Stimulated activated CD8-positive, alpha-beta memory T cell treated with anti-CD3 and anti-CD28 coated beads, Interleukin-7, amount 100 ng/mL, for 1 hour (primary cell): ENCODE measurements at regions not wholly inside any gene's neighbourhood (a gene's known extent, or its start where the extent isn't known, plus 50 kb on each side); places are given as distances from the start of the nearest gene placed in this dataset.

Experiments
- DNase-seq, 2 donors: peaks; one replicate each; pipeline ENCODE4 v3.0.0-alpha.2; 2020; ENCODE audit warnings: low read depth in 2 of 2

DNA sequence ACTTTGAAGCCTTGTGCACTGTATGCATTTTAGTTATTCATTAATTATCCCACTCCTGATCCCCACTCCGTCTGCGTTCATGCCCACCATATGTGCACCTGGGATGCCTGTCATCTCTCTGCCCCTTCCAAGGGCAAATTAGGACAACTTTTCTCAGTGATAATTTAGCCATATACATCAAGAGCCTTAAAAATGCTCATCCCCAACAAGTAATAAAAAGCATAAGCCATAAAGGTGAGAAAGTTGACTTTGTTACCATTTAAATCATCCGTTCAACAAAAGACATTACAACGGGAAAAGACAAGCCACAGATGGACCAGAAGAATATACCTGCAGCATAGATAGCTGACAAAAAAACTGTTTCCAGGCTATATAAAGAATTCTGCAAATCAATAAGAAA, 131.4 kb upstream of the LINGO1 start:
- DNase-seq, result no peak

DNA sequence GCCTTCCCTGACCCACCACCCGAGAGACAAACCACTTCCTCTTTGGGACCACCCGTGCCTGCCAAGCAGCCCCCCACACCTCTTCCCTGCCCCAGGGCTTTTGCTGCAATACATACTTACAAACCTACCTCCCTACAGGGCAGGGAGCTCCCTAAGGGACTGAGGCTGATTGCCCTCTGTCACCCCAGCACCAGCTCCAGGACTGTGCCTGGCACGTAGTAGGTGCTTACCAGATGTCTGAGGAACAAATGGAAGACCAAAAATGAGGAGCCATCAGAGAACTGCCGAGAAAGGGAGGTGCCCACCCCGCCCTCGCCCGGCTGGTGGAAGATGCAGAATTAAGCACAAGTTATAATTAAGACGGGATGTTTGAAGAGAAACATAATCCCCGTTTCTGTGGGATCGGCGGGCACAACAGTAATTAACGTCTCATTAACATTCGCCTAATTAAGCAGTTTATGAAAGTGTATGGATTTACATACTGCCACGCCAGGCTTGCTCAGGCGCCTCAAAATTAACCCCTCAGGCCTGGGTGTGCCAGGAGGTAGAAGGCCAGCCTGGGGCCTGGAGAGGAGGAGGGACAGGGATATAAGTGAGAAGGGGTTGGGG, 130.1 kb upstream of the LINGO1 start:
- no peak for DNase-seq

DNA sequence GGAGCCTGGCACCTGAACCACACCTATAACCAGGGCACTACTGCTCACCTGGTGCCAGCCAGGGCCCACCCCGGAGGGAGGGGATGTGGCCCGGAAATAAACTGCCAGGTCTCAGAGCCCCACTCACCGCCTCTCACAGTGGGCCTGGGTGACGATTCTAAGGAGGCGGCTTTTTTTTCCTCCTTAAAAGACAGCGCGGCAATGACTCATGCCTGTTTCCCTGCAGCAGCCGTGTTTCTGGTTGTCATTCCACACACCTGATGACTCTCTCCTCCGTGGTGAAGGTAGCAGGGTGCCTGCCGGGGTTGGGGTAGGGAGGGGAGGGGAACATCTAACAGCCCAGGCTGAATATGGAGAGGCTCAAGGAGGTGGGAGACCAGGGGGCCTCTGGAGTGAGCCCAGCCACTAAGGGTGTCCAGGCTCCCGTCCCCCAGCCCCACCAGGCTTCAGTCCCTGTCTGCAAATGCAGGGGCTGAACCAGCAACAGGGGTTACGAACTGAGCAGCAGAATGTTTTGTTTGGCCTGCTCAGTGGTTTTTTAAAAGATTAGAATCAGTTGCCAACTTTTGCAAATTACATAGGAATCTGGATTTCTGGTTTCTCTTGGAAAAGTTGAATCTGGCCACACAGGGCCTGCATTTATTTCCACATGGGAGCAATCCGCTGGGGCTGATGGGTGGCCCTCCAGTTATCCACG, 127.3 kb upstream of the LINGO1 start:
- no peak for DNase-seq

DNA sequence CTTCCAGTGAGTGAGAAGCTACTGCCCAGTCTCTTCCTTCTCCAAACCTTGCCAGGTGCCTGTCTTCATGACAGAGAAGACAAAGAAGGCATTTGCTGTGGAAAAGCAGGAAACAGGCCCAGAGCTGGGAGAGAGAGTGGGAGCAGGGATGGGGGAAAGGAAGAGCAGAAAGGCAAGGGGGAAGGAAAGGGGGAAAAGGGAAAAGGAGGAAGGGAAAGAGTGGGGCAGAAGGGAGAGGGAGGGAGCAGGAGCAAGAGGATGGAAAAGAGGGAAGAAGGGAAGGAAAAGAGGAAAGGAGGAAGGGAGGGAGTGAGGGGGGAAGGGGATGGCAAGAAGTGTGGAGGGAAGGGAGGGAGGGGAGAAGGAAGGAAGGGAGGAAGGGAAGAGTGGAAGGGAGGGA, 121.2 kb upstream of the LINGO1 start:
- DNase-seq, result no peak

DNA sequence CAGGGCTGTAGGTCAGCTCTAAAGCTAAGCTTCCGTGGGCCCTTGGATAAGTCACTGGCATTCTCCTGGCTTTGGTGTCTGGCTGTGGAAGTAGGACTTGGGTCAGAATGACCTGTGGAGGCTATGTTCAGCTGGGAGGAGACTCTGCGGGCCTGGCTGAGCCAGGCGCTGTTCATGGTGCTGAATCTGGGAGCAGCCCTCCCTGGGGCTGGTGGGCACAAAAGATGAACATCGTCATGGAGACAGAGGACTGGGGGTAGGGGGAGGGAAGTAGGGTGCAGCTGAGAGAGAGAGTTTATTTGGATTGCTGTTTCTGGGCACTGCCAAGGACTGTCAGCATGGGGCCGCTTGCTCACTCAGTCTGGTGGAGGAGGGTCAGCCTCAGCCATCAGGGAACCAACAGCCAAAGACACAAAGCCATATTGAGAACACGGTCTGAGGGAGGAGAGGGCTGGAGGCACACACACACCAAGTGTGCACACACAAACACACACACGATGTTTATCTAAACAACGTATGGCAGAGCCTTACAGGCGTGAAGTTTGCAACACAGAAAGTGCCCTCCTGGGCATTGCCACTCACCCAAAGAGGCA, 120.7 kb upstream of the LINGO1 start:
- DNase-seq, result no peak

DNA sequence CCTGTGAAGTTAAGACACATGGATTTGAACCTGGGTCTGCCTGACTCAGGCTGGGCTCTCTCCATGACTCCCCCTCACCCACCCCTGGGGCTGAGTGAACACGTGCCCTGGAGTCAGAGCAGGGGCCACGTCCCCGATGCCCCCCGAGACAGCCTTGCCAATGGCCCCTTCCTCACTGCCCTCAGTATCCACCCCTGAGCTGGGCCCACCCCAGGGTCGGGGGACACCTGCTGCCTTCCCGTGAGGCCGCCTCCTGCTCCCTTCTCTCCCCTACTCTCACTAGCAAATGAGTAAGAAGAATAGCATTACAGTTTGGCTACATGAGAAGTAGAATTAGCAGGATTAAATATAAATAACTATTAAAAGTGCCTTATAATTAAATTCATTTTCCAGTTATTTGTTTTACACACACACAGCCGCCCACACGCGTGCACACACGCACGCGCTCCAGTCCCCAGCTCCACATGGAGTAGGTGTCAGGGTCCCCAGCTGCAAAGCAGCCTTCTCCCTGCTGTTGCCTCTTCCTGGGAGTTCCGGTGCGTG, 117.4 kb upstream of the LINGO1 start:
- DNase-seq, result no peak

DNA sequence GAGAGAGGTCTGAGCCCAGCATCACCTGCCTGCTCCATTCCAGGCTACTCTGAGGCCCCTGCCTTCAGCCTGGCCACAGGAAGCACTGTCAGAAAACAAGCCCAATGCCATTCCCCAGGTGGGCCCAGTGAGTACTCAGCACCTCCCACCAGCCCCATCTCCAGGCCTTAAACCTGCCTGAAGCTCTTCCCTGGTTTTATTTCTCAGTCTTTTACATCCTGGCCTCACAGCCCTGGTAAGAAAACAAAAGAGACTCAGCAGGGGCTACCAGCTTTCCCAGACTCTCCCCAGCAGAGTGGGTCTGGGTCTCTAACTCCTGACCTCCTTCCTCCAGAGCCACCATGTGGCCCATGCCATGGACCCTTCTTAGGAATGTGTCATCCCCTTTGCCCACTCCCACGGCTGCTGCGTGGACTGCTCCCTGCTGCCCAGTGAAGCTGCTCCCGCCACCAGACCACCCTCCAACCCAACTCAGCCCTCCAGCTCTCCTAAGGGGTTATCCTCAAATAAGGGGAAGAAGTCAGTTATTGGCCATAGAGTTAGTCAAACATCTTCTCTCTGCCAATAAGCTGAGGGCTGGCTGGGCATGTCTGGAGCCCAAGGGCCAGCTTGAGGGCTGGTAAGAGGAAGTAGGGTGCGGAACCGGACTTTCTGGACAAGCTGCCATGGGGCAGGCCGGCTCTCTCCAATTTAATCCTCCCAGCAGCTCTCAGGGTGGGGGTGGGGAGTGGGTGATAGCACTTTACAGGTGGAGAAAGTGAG, 116.7 kb upstream of the LINGO1 start:
- no peak for DNase-seq

DNA sequence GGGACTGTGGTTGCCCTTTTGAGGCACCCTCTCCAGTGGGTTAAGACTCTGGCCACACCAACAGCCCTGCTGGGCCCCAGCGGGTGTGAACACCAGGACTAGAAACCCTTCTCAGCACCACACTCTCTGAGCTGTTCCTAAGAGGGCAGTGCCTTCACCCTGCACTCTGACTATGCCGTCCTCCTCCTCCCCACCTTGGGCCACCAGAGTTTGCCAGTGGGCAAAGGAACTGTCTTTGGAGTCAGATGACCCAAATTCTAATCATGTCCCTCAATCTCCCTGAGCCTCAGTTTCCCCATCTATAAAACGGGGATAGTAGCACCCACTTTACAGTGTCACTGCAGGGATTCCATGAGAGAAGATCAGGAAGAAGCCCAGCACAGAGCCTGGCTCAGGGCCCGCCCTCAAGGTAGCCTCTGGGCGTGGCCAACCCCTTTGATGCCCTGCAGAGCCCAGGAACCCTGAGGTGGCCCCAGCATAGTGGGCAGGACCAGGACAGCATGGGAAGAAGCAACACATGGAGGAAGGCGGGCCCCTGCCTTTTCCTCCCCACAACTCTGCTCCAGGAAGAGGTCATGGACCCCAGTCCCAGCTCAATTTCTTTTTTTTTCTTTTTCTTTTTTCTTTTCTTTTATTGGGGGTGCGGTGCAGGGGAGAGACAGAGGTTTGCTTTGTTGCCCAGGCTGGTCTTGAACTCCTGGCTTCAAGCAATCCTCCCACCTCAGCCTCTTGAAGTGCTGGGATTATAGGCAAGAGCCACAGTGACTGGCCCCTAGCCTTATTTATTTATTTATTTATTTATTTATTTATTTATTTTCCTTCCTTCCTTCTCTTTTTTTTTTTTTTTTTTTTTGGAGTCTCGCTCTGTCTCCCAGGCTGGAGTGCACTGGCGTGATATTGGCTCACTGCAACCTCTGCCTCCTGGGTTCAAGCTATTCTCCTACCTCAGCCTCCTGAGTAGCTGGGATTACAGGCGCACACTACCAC, 115.7 kb upstream of the LINGO1 start:
- DNase-seq, result no peak

DNA sequence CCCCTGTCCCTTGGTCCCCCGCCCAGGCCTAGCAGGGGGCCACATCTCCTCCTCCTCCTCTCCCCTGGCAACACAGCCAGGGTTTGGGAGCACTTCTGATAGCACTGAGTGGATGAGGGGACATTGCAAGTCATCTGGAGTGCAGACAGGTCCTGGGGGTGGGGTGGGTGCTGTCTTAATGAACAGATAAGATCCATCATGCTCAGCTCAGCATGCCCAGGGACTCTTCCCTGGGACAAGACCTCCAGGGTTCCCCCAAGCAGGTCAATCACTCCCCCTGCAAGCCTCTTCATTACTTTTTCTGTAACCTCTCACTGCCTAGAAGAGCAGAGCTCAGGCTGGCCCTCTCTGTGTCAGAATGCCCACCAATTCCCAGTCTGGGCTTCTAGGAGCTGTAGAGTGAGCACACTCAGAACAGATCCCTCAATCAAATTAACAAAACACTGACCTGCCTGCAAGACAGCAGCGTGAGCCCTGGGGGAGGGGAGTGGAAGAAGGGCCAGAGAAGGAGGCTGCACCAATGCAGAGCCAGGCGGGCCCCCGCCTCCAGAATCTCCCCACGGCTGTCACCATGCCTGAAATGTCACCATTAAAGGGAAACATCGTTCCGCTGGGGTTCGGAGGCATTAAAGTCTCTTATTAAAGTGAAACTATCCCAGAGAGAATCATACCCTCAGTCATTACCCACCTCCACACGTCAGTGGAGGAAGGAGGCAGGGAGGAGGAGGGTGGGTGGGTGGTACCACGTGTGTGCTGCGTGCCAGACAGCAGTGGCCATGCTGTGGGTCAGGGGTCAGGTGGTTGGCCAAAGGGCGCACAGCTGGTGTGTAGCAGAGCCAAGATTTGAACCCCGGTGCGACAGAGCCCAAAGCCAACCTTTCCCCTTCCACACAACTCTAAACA, 114.7 kb upstream of the LINGO1 start:
- DNase-seq, result no peak

DNA sequence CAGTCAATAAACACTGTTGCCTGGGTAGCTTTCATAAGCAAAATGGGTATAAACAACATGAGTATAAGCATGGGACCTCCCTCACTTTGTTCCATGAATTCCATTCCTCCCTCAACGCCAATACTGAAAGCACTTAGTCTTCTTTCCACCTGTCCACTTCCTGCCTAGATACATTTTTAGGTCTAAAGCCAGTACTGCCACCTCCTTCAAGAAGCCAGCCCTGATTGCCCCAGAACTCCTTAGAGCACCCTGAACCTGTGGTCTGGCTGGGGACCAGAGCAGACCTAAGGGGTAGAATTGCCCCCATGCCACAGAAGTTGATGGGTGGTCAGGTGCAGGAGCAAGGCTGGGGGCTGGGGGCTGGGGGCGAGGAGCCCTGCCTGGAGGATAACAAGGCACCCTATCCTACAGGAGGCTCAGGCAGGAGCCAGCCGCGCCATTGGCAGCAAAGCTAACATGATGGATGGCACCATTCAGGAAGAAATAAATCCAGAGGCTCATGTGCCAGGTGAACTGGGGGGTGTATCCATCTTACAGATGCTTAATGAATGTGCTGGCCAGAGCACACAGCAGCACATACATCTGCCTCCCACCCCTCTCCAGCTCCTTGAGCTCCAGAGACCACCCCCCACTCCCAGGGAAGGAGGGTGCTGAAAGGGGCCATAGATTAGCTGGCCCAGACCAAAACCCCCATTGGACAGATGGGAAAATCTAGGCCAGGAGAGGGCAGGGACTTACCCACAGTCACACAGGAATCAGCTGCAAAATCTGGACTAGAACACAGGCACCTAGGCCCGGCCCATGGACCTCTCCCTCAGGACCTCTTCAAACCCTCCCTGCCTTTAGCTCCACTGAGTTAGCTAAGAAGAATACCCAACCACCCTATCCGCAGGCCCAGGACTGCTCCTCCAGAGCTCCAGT, 113.8 kb upstream of the LINGO1 start:
- no peak for DNase-seq

DNA sequence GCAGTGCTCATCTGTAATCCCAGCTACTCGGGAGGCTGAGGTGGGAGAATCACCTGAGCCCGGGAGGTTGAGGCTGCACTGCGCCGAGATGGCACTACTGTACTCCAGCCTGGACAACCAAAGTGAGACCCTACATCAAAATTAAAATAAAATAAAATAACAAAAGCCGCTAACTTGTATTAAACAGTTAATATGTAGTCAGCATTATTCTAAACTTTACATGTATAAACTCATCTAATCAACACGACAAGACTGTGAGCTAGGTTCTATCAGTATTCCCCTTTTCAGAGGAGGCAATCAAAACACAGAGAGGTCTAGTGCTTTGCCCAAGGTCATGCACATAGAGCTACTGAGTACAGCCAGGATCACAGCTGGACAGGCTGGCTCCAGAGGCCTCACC, 111.7 kb upstream of the LINGO1 start:
- DNase-seq, result no peak

DNA sequence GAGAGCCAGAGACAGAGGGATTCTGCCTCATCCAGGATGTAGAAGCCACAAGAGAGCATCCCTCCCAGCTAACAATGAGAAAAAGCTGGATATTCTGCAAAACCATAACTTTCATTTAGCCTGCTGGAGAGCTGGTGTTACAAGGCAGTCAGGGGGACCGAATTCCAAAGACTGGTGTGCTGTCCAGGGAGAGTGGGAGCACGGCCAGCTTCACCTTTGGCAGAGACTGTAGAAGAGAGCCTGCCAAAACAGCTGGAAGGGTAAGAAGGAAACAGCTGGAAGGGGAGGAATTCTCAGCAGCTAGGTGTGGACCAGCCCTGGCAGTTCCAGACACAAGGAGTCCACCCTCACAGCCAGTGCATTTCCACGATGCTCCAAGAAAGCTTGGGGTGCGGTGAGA, 109.9 kb upstream of the LINGO1 start:
- DNase-seq, result no peak

DNA sequence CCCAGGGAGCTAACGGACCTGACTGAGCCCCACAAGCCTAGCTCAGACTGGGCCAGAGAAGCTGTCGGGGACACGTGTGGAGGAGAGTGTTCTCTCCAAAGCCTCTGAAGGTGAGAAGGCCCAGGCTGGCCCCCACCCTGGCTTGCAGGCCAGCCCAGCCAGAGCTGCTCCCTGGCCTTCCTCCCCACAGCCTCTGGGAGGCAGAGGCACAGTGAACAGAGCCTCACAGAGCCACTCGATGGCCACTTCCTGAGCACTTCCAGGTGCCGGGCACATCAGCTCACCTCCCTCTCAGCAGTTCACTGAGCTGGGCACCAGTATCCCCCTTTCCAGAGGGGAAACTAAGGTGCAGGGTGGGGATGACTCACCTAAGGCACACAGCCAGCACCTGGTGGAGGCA, 109.4 kb upstream of the LINGO1 start:
- no peak for DNase-seq

DNA sequence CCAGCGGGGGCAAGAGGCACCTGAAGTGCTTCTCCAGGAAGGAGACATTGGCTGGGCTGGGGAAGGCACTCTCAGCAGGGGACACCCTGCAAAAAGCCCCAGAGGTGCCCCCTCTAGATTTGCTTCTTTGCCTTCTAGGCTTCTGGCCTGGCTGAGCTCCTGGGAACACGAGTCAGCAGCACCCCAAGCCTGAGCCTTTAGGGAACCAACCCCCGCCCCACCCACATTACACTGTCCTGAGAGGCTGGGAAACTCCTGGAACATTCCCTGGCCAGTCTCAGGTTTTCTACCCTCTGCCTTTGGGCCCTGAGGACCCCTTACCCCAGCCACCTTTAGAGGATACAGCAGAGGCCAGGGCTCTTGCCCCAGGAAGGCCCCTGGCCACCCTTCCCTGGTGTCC, 108.4 kb upstream of the LINGO1 start:
- no peak for DNase-seq

DNA sequence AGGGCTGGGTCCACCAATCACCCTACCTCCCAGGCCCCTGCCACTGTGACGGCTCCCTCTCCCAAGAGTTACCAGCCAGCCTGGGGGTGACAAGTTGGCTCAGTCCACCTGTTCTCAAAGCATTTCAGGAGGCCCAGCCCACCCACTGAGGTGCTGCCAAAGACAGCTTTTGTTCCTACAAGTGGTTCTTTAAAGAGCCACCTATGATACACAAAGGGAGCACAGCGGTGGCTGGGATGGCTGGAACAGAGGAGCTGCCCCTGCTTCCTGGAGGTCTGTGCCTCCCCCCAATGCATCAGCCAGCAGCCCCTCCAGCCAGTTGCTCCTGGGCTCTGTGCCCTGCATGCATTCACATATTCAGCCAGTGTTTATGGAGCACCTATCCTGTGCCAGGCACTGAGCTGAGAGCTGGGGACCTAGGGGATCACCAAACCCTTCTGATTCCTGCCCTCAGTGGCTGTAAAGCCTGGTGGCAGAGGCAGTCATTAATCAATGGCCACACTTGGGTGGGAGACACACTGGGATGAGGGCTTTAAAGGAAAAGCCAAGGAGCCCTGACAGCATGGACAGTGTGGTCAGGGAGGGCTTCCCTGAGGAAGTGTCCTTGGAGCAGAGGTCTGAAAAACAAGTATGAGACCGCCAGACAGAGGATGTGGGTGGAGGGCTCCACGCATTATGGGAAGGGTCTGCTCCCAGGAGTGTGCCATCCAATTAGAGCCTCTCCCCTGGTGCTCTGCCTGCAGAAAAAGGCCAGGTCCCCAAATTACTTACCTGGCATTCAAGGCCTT, 107.1 kb upstream of the LINGO1 start:
- DNase-seq, result no peak

DNA sequence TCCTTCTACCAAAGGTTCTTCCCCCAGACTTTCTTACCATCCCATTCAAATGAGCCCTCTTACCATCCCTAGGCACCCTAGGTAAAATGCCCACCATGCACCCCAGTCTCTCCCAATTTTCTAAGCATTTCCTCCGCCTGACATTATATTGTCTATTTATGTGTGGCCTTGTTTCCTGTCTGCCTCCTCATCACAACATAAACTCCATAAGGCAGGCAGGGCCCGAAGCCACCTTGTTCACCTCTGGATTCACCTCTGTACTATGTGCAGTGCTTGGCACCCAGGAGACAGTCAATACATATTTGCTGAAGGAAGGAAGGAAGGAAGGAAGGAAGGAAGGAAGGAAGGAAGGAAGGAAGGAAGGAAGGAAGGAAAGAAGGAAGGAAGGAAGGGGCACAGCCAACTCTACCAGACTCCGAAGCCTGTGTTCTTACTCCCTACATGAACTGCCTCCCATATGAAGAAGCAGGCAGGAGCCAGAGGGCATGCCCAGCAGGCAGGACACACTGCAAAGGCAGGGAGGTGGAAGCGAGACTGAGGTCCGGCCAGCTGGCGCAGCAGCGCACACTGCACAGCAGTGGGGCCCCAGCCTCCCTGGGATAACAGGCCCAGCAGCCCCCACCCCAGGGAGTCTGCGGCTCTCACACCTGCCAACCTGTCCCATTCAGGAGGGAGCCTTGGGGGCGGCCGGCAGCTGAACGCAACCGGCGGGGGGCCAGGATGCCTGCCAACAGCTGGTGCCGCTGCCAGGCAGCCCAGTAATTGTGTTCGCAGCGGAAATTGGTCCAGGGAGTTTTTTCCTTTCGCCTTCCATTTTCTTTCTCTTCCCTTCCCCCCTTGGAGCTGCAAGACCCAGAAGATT, 106.0 kb upstream of the LINGO1 start:
- no peak for DNase-seq

DNA sequence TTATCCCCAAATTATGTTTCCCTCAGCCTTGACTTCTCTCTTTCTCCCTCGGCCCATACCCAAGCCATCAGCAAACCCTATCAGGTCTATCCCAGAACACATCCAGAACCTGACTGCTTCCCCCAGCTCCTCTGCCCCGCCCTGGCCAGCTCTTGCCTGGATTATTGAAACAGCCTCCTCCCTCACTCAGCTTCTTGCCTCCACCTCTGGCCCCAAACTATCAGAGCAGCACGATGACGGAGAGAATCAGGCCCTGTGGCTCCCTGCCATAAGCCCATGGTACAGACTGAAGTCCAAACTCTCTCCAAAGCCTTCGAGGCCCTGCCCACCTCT, 105.3 kb upstream of the LINGO1 start:
- no peak for DNase-seq
